Astrocyte (in vitro differentiated cells and primary cell): ENCODE measurements at regions not wholly inside any gene's neighbourhood (a gene's known extent, or its start where the extent isn't known, plus 50 kb on each side); places are given as distances from the start of the nearest gene placed in this dataset.

Experiments
- DNase-seq: peaks from one replicate; pipeline ENCODE4 v3.0.0-alpha.2; 2010; ENCODE audit warnings: low read depth
- FAIRE-seq: peaks from 2 replicates; lab custom pipeline; 2011; peaks lifted over from hg19 to GRCh38; lab: Jason Lieb, UNC
- H2AFZ ChIP-seq: 2 replicates; pipeline ENCODE4 v1.6.0; 2012; ENCODE audit warnings: low read depth, low read length, inconsistent platforms
- H3K27ac ChIP-seq: 2 replicates; pipeline ENCODE4 v1.5.1; 2011; ENCODE audit warnings: low read depth, low read length, inconsistent platforms
- H3K27me3 ChIP-seq: 2 replicates; pipeline ENCODE4 v1.6.0; 2011; ENCODE audit warnings: low read length, inconsistent platforms; ENCODE audit not compliant: insufficient read depth
- H3K36me3 ChIP-seq: 2 replicates; pipeline ENCODE4 v1.5.1; 2011; ENCODE audit warnings: low read length, inconsistent platforms; ENCODE audit not compliant: insufficient read depth
- H3K4me1 ChIP-seq: 2 replicates; pipeline ENCODE4 v1.5.1; 2011; ENCODE audit warnings: low read length, inconsistent platforms; ENCODE audit not compliant: insufficient read depth
- H3K4me2 ChIP-seq: 2 replicates; pipeline ENCODE4 v1.6.0; 2012; ENCODE audit warnings: low read length, inconsistent platforms
- H3K4me3 ChIP-seq: 2 replicates; pipeline ENCODE4 v1.5.1; 2011; ENCODE audit warnings: low read depth, mild to moderate bottlenecking, low read length, inconsistent platforms; ENCODE audit not compliant: insufficient read depth
- H3K79me2 ChIP-seq: 2 replicates; pipeline ENCODE4 v1.6.0; 2012; ENCODE audit warnings: mild to moderate bottlenecking, low read length, inconsistent platforms; ENCODE audit not compliant: insufficient read depth
- H3K9ac ChIP-seq: 2 replicates; pipeline ENCODE4 v1.6.0; 2012; ENCODE audit warnings: mild to moderate bottlenecking, low read length, inconsistent platforms
- H3K9me3 ChIP-seq: 2 replicates; pipeline ENCODE4 v1.5.1; 2012; ENCODE audit warnings: low read depth, mild to moderate bottlenecking, low read length, inconsistent platforms; ENCODE audit not compliant: insufficient read depth
- H4K20me1 ChIP-seq: 2 replicates; pipeline ENCODE4 v1.6.0; 2012; ENCODE audit warnings: low read length, inconsistent platforms; ENCODE audit not compliant: insufficient read depth
- H3K27ac Mint-ChIP-seq: one replicate; pipeline ENCODE4 v1.8.0; 2021; ENCODE audit warnings: mild to moderate bottlenecking, mixed read lengths; ENCODE audit not compliant: unreplicated experiment
- H3K27me3 Mint-ChIP-seq: one replicate; pipeline ENCODE4 v1.8.0; 2021; ENCODE audit warnings: low read depth, mixed read lengths; ENCODE audit not compliant: unreplicated experiment
- H3K36me3 Mint-ChIP-seq: one replicate; pipeline ENCODE4 v1.8.0; 2021; ENCODE audit warnings: low read depth, mixed read lengths; ENCODE audit not compliant: unreplicated experiment
- H3K4me1 Mint-ChIP-seq: one replicate; pipeline ENCODE4 v1.8.0; 2021; ENCODE audit warnings: low read depth, mixed read lengths; ENCODE audit not compliant: unreplicated experiment
- H3K4me3 Mint-ChIP-seq: one replicate; pipeline ENCODE4 v1.8.0; 2021; ENCODE audit warnings: mild to moderate bottlenecking, moderate library complexity, mixed read lengths; ENCODE audit not compliant: unreplicated experiment
- H3K9me3 Mint-ChIP-seq: one replicate; pipeline ENCODE4 v1.8.0; 2021; ENCODE audit warnings: mild to moderate bottlenecking, mixed read lengths; ENCODE audit not compliant: unreplicated experiment
- EZH2 ChIP-seq: IDR thresholded peaks from 2 replicates; pipeline ENCODE4 v1.6.1; 2012; ENCODE audit warnings: mild to moderate bottlenecking, low read length, inconsistent platforms; ENCODE audit not compliant: insufficient read depth
- TF ChIP-seq, protein P1 (sequence below): IDR thresholded peaks from 2 replicates; pipeline ENCODE4 v1.5.1; 2011; ENCODE audit warnings: low read depth, mild to moderate bottlenecking, inconsistent platforms, low read length, moderate library complexity; ENCODE audit not compliant: insufficient read depth

DNA sequence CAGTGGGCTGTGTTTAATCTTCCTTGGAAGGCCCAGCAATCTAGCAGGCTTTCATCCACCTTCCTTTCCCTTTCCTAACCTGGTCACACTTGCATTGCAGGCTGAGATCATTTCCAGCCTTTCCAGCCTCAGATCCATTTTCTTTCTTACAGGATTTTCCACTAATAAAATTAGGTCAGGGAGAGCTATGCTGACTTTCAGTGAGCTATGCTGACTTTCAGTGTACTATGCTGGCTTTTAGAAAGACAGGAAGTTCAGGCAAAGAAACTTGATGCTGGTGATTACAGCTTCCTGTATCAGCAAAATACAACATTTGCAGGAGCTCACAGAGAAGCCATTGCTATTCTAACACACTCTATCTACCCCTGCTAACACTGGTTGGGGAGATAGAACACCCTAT is 735.0 kb downstream of the CCDC85A start:
- Mint-ChIP-seq H3K4me1 (no peaks in the 10 kb centered on the region), H3K27ac (no peak overlapping the region)

DNA sequence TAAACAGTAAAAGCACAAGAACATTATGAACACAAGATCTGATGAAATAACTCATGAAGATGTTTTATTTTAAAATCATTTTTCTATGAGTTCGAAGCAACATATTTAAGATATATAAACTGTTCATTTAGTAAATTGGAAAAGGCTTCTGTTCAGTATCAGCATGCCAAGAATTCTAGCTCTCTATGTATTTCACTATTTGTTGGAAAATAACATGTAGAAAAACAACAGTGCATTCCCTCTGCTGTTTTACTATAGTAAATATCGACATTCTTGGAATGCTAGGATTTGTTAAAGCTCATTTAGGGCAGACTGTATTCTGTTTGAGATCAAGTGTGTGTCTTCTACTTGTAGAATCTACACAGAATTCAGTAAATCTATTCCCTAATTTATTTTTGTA is 750.2 kb downstream of the CCDC85A start:
- Mint-ChIP-seq H3K27ac (no peak overlapping the region), H3K4me3 (no peak overlapping the region), H3K4me1 (no peaks in the 10 kb centered on the region), H3K36me3 (no peaks in the 10 kb centered on the region), H3K9me3 (peaks cover 2% of the 10 kb centered on the region), H3K27me3 (no peaks in the 10 kb centered on the region)
- no peak for FAIRE-seq
- Histone ChIP-seq H3K79me2 (no peaks in the 10 kb centered on the region), H3K9me3 (no peaks in the 10 kb centered on the region), H2AFZ (no peak overlapping the region), H3K27me3 (no peaks in the 10 kb centered on the region), H3K27ac (no peak overlapping the region), H3K9ac (no peak overlapping the region), H3K36me3 (no peaks in the 10 kb centered on the region), H3K4me3 (no peak overlapping the region), H4K20me1 (no peaks in the 10 kb centered on the region), H3K4me2 (no peak overlapping the region), H3K4me1 (no peaks in the 10 kb centered on the region)
- no peak for DNase-seq
- no peak for TF ChIP-seq EZH2
- TF ChIP-seq, protein P1, sequence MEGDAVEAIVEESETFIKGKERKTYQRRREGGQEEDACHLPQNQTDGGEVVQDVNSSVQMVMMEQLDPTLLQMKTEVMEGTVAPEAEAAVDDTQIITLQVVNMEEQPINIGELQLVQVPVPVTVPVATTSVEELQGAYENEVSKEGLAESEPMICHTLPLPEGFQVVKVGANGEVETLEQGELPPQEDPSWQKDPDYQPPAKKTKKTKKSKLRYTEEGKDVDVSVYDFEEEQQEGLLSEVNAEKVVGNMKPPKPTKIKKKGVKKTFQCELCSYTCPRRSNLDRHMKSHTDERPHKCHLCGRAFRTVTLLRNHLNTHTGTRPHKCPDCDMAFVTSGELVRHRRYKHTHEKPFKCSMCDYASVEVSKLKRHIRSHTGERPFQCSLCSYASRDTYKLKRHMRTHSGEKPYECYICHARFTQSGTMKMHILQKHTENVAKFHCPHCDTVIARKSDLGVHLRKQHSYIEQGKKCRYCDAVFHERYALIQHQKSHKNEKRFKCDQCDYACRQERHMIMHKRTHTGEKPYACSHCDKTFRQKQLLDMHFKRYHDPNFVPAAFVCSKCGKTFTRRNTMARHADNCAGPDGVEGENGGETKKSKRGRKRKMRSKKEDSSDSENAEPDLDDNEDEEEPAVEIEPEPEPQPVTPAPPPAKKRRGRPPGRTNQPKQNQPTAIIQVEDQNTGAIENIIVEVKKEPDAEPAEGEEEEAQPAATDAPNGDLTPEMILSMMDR: no peak

More for the DNA sequence above, 735.0 kb downstream of the CCDC85A start:
- H3K9me3 Mint-ChIP-seq: peaks cover 6% of the 10 kb centered on the region
- H3K27me3 Mint-ChIP-seq: no peaks in the 10 kb centered on the region
- H3K79me2 ChIP-seq: no peaks in the 10 kb centered on the region
- no peak overlapping the region for H3K27ac ChIP-seq
- H3K9me3 ChIP-seq: no peaks in the 10 kb centered on the region
- no peak for DNase-seq
- H3K36me3 ChIP-seq: no peaks in the 10 kb centered on the region
- no peaks in the 10 kb centered on the region for H3K4me1 ChIP-seq
- no peaks in the 10 kb centered on the region for H3K27me3 ChIP-seq
- no peak overlapping the region for H3K9ac ChIP-seq
- H3K4me3 ChIP-seq: no peak overlapping the region
- no peak overlapping the region for H2AFZ ChIP-seq
- H3K36me3 Mint-ChIP-seq: no peaks in the 10 kb centered on the region
- H4K20me1 ChIP-seq: no peaks in the 10 kb centered on the region
- H3K4me2 ChIP-seq: no peak overlapping the region
- no peak overlapping the region for H3K4me3 Mint-ChIP-seq
- no peak for FAIRE-seq
- no peak for TF ChIP-seq EZH2
- TF ChIP-seq, protein P1: no peak

DNA sequence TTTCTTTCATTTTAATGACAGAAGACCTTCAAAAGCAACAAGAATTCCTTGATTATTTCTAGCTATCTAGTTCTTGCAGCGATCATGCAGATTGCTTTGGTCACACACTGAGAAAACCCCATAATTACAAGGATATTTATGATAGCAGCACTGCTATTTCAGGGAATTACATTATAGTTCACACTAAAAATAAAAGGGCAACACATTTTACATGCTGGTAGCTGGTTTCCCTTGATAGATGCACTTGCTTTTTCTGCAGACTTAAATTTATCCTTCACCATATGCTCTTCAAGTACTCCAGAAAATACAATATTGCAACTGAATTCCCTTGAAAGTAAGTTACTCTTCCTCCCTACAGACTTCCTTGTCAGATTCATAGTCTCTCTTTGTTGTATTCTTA is 751.1 kb downstream of the CCDC85A start:
- Mint-ChIP-seq H3K4me3 (no peak overlapping the region), H3K27me3 (no peaks in the 10 kb centered on the region), H3K4me1 (no peaks in the 10 kb centered on the region), H3K36me3 (no peaks in the 10 kb centered on the region), H3K9me3 (peaks cover 2% of the 10 kb centered on the region), H3K27ac (no peak overlapping the region)
- no peak overlapping the region for H3K27ac ChIP-seq
- no peaks in the 10 kb centered on the region for H3K36me3 ChIP-seq
- DNase-seq (no peak), FAIRE-seq (no peak)
- H3K79me2 ChIP-seq: no peaks in the 10 kb centered on the region
- no peak overlapping the region for H3K9ac ChIP-seq
- no peaks in the 10 kb centered on the region for H3K27me3 ChIP-seq
- H3K4me1 ChIP-seq: no peaks in the 10 kb centered on the region
- H3K9me3 ChIP-seq: no peaks in the 10 kb centered on the region
- H2AFZ ChIP-seq: no peak overlapping the region
- H3K4me2 ChIP-seq: no peak overlapping the region
- H4K20me1 ChIP-seq: no peaks in the 10 kb centered on the region
- TF ChIP-seq EZH2: no peak
- TF ChIP-seq, protein P1: no peak
- H3K4me3 ChIP-seq: no peak overlapping the region
